HCT116 (cell line): ENCODE measurements at regions not wholly inside any gene's neighbourhood (a gene's known extent, or its start where the extent isn't known, plus 50 kb on each side); places are given as distances from the start of the nearest gene placed in this dataset.

ENCODE experiments used
- ATAC-seq: fragments of 200-7000 bp; cut with Tn5 transposase; 2 replicates; pipeline ENCODE4 v1.9.1; 2020; ENCODE audit warnings: mild to moderate bottlenecking, moderate library complexity
- BruUV-seq: library from RNA; stranded (reverse); fragments of 400-500 nt; replicated peaks from 2 replicates; lab custom pipeline; 2021; lab: Mats Ljungman, UMichigan
- CTCF ChIA-PET: fragments of 300-600 bp; sonication (Branson Sonifier 250); formaldehyde crosslinking; loops from one replicate; lab custom pipeline; 2021; ENCODE audit warnings: antibody characterized with exemption; lab: Charles Lee
- POLR2A ChIA-PET: fragments of 300-600, 350-600 bp; sonication (Branson Sonifier 250); formaldehyde crosslinking; loops from one replicate; lab custom pipeline; 2021; ENCODE audit warnings: antibody characterized with exemption; lab: Charles Lee
- RAD21 ChIA-PET, 2 experiments: fragments of 300-600 bp; sonication (Branson Sonifier 250); formaldehyde crosslinking; loops; one replicate each; lab custom pipeline; 2023; ENCODE audit warnings: low total read pairs in 2 of 2; ENCODE audit not compliant: uncharacterized antibody in 2 of 2, unreplicated experiment in 2 of 2, low non-redundant PET in 1 of 2; lab: Charles Lee
- DNase-seq: peaks from one replicate; pipeline ENCODE4 v3.0.0-alpha.2; 2010; ENCODE audit warnings: low read depth, low spot score
- H2AFZ ChIP-seq: fragments of 200-600 bp; shearing (Covaris generic), sonication (generic); 2 replicates; pipeline ENCODE4 v1.6.1; 2017; ENCODE audit warnings: low read depth, mixed run types, mixed read lengths, antibody characterized with exemption, low read length; ENCODE audit not compliant: poor library complexity, severe bottlenecking
- H3K27ac ChIP-seq: 2 replicates; pipeline ENCODE4 v1.5.1; 2012; ENCODE audit warnings: low read depth, low read length
- H3K27me3 ChIP-seq: fragments of 200-600 bp; sonication (generic); 2 replicates; pipeline ENCODE4 v1.6.1; 2016; ENCODE audit warnings: mixed run types, low read length, mixed read lengths; ENCODE audit not compliant: insufficient read depth
- H3K36me3 ChIP-seq, 2 experiments: fragments of 200-500 bp in 1 of 2; fragments of 200-600 bp in 1 of 2; sonication (Bioruptor generic) in 1 of 2; sonication (generic) in 1 of 2; 2 replicates each; pipeline versions ENCODE4 v1.5.1 to v1.6.1; 2014 to 2016; ENCODE audit warnings: low read length in 2 of 2, inconsistent platforms in 1 of 2, mixed read lengths in 1 of 2, mixed run types in 1 of 2; ENCODE audit not compliant: insufficient read depth in 2 of 2, control insufficient read depth in 1 of 2
- H3K4me1 ChIP-seq, 2 experiments: fragments of 200-600 bp in 1 of 2; sonication (generic) in 1 of 2; 2 replicates each; pipeline versions ENCODE4 v1.5.1 to v1.6.1; 2012 to 2017; ENCODE audit warnings: low read length in 2 of 2, inconsistent platforms in 1 of 2, mild to moderate bottlenecking in 1 of 2, mixed read lengths in 1 of 2, mixed run types in 1 of 2, moderate library complexity in 1 of 2; ENCODE audit not compliant: insufficient read depth in 2 of 2, control insufficient read depth in 1 of 2
- H3K4me2 ChIP-seq: fragments of 200-600 bp; sonication (generic); 2 replicates; pipeline ENCODE4 v1.6.1; 2017; ENCODE audit warnings: mixed run types, low read length, mixed read lengths
- H3K4me3 ChIP-seq, 2 experiments: fragments of 200-600 bp in 1 of 2; sonication (generic) in 1 of 2; replicated peaks in 1 of 2; 2 replicates each; pipeline ENCODE4 v1.5.1; 2011 to 2016; ENCODE audit warnings: low read length in 2 of 2, control low read depth in 1 of 2, low read depth in 1 of 2, mild to moderate bottlenecking in 1 of 2, mixed read lengths in 1 of 2, mixed run types in 1 of 2
- H3K79me2 ChIP-seq: fragments of 200-600 bp; sonication (generic); 2 replicates; pipeline ENCODE4 v1.6.1; 2017; ENCODE audit warnings: mild to moderate bottlenecking, mixed run types, low read length, moderate library complexity, mixed read lengths; ENCODE audit not compliant: insufficient read depth
- H3K9ac ChIP-seq: fragments of 200-600 bp; sonication (generic); 2 replicates; pipeline ENCODE4 v1.6.1; 2016; ENCODE audit warnings: low read length, mixed read lengths
- H3K9me2 ChIP-seq: fragments of 200-600 bp; sonication (generic), shearing (Covaris generic); 2 replicates; pipeline ENCODE4 v1.6.1; 2017; ENCODE audit warnings: mixed run types, mild to moderate bottlenecking, moderate library complexity; ENCODE audit not compliant: insufficient read depth
- H3K9me3 ChIP-seq, 2 experiments: fragments of 200-500 bp in 1 of 2; fragments of 200-600 bp in 1 of 2; sonication (Bioruptor generic) in 1 of 2; sonication (generic) in 1 of 2; 2 replicates each; pipeline ENCODE4 v1.6.1; 2014 to 2017; ENCODE audit warnings: low read length in 2 of 2, mixed read lengths in 2 of 2, inconsistent platforms in 1 of 2, low read depth in 1 of 2, mild to moderate bottlenecking in 1 of 2, mixed run types in 1 of 2, moderate library complexity in 1 of 2; ENCODE audit not compliant: control insufficient read depth in 1 of 2, insufficient read depth in 1 of 2
- H4K20me1 ChIP-seq: fragments of 200-600 bp; sonication (generic), shearing (Covaris generic); 2 replicates; pipeline ENCODE4 v1.6.1; 2017; ENCODE audit warnings: mixed run types, mild to moderate bottlenecking, moderate library complexity; ENCODE audit not compliant: insufficient read depth
- CBX3 ChIP-seq: IDR thresholded peaks from 2 replicates; pipeline ENCODE4 v1.6.1; 2012; ENCODE audit warnings: low read depth
- CEBPB ChIP-seq: IDR thresholded peaks from 2 replicates; pipeline ENCODE4 v1.6.1; 2012; ENCODE audit warnings: low read depth
- CTCF ChIP-seq, 3 experiments: fragments of 200-600 bp in 1 of 3; sonication (generic) in 1 of 3; IDR thresholded peaks in 2 of 3; conservative IDR thresholded peaks in 1 of 3; 2 replicates each; pipeline ENCODE4 v1.5.1; 2012 to 2017; ENCODE audit warnings: low read depth in 2 of 3, low read length in 2 of 3, antibody characterized with exemption in 1 of 3, borderline replicate concordance in 1 of 3, control low read depth in 1 of 3, mild to moderate bottlenecking in 1 of 3, mixed read lengths in 1 of 3, mixed run types in 1 of 3, moderate library complexity in 1 of 3; ENCODE audit not compliant: insufficient read depth in 1 of 3
- EZH2phosphoT487 ChIP-seq: fragments of 200-600 bp; IDR thresholded peaks from 2 replicates; pipeline ENCODE4 v1.6.1; 2018; ENCODE audit warnings: antibody characterized with exemption, borderline replicate concordance
- MAX ChIP-seq: IDR thresholded peaks from 2 replicates; pipeline ENCODE4 v1.6.1; 2012
- POLR2AphosphoS5 ChIP-seq: IDR thresholded peaks from 2 replicates; pipeline ENCODE4 v1.6.1; 2011; ENCODE audit warnings: mild to moderate bottlenecking, low read depth, low read length, moderate library complexity
- SP1 ChIP-seq: IDR thresholded peaks from 2 replicates; pipeline ENCODE4 v1.6.1; 2012; ENCODE audit warnings: low read depth
- SRF ChIP-seq: IDR thresholded peaks from 2 replicates; pipeline ENCODE4 v1.6.1; 2012; ENCODE audit warnings: low read depth
- TCF7L2 ChIP-seq: IDR thresholded peaks from 2 replicates; pipeline ENCODE4 v1.7.0; 2011; ENCODE audit warnings: borderline replicate concordance, inconsistent platforms; ENCODE audit not compliant: insufficient read depth, insufficient read length; ENCODE audit errors: extremely low read depth
- YY1 ChIP-seq: IDR thresholded peaks from 2 replicates; pipeline ENCODE4 v1.6.1; 2011; ENCODE audit warnings: low read length, low read depth, moderate library complexity, mild to moderate bottlenecking; ENCODE audit not compliant: insufficient replicate concordance; ENCODE audit errors: extremely low read depth
- ZBTB33 ChIP-seq: IDR thresholded peaks from 2 replicates; pipeline ENCODE4 v1.6.1; 2011; ENCODE audit warnings: mild to moderate bottlenecking, low read length, moderate library complexity; ENCODE audit not compliant: insufficient replicate concordance; ENCODE audit errors: extremely low read depth
- ZFX ChIP-seq: fragments of 450-650 bp; IDR thresholded peaks from 2 replicates; pipeline ENCODE4 v1.6.1; 2017
- intact Hi-C: fragments of 100-400 bp; cut with micrococcal nuclease; formaldehyde crosslinking; loops from 2 replicates; pipeline ENCODE4 v1.10.0; 2022

- DNase-seq = no peak
- Histone ChIP-seq H3K4me3 (no peak overlapping the region), H3K9me3 (no peaks in the 10 kb centered on the region), H2AFZ (no peak overlapping the region), H3K79me2 (no peaks in the 10 kb centered on the region), H4K20me1 (no peaks in the 10 kb centered on the region), H3K4me2 (no peak overlapping the region), H3K27ac (no peak overlapping the region), H3K4me1 (no peaks in the 10 kb centered on the region), H3K36me3 (no peaks in the 10 kb centered on the region), H3K27me3 (no peaks in the 10 kb centered on the region), H3K9me2 (no peaks in the 10 kb centered on the region), H3K9ac (no peak overlapping the region)
- POLR2A ChIA-PET = no interaction called here
- TF ChIP-seq ZBTB33 = no peak
- TF ChIP-seq SRF = no peak
- no peak for TF ChIP-seq ZFX
- TF ChIP-seq POLR2AphosphoS5 = no peak
- no peak for TF ChIP-seq EZH2phosphoT487
- no peak for TF ChIP-seq TCF7L2
- no peak for TF ChIP-seq YY1
- no peak for TF ChIP-seq CEBPB
- no peak for TF ChIP-seq CBX3
- no peak for TF ChIP-seq SP1
- no peak for TF ChIP-seq MAX
- TF ChIP-seq CTCF (IDR thresholded peaks at IDR 0.05 in 2 of 3, conservative IDR thresholded peaks at IDR 0.05 in 1 of 3; ENCODE audit: borderline replicate concordance in 1 of 3, insufficient read depth in 1 of 3, low read depth in 2 of 3, low read length in 2 of 3) = no peak
- no TSS peak for BruUV-seq
- intact Hi-C loops = no loop called here
- ATAC-seq = no peak
- RAD21 ChIA-PET = no interaction called here
- CTCF ChIA-PET = no interaction called here
Measured at GRCh38 chrX:1824855-1825254, 210.0 kb downstream of the ASMT start.
